Bronchial epithelial cell (primary cell): ENCODE measurements at regions not wholly inside any gene's neighbourhood (a gene's known extent, or its start where the extent isn't known, plus 50 kb on each side); places are given as distances from the start of the nearest gene placed in this dataset.
A peak's percentile ranks its signal among the peaks of the same experiment; 100 is the strongest.

Experiments
- DNase-seq: peaks from one replicate; pipeline ENCODE4 v3.0.0-alpha.2; 2010; ENCODE audit warnings: low read depth
- FAIRE-seq: peaks from 2 replicates; lab custom pipeline; 2011; peaks lifted over from hg19 to GRCh38; lab: Jason Lieb, UNC
- H3K27me3 ChIP-seq: 2 replicates; pipeline ENCODE4 v1.5.1; 2011; ENCODE audit warnings: low read length; ENCODE audit not compliant: control insufficient read depth, insufficient read depth
- H3K36me3 ChIP-seq: 2 replicates; pipeline ENCODE4 v1.5.1; 2011; ENCODE audit warnings: low read length; ENCODE audit not compliant: control insufficient read depth, insufficient read depth
- H3K4me3 ChIP-seq: 2 replicates; pipeline ENCODE4 v1.5.1; 2011; ENCODE audit warnings: mild to moderate bottlenecking, low read depth, low read length, control low read depth
- CTCF ChIP-seq: IDR thresholded peaks from 2 replicates; pipeline ENCODE4 v1.5.1; 2011; ENCODE audit warnings: mild to moderate bottlenecking, moderate library complexity, low read length, control low read depth, inconsistent platforms; ENCODE audit not compliant: insufficient read depth, severe bottlenecking

- H3K27me3 ChIP-seq, result no peaks in the 10 kb centered on the region
- DNase-seq, result no peak
- H3K4me3 ChIP-seq, result no peak overlapping the region
- no peaks in the 10 kb centered on the region for H3K36me3 ChIP-seq
- FAIRE-seq, result no peak
- no peak for TF ChIP-seq CTCF
Observed at GRCh38 chr12:62014330-62014729, 245.9 kb upstream of the USP15 start.

GRCh38 chr12:62016021-62016420, 244.2 kb upstream of the USP15 start:
- no peak for FAIRE-seq
- DNase-seq, result no peak
- no peak overlapping the region for H3K4me3 ChIP-seq
- no peaks in the 10 kb centered on the region for H3K36me3 ChIP-seq
- H3K27me3 ChIP-seq, result no peaks in the 10 kb centered on the region
- TF ChIP-seq CTCF, result no peak

GRCh38 chr12:62021808-62022207, 238.4 kb upstream of the USP15 start:
- no peaks in the 10 kb centered on the region for H3K27me3 ChIP-seq
- FAIRE-seq (no peak), DNase-seq (no peak)
- H3K4me3 ChIP-seq, result no peak overlapping the region
- no peak for TF ChIP-seq CTCF
- H3K36me3 ChIP-seq, result no peaks in the 10 kb centered on the region

- H3K4me3 ChIP-seq, result no peak overlapping the region
- FAIRE-seq (no peak), DNase-seq (no peak)
- no peaks in the 10 kb centered on the region for H3K36me3 ChIP-seq
- no peak for TF ChIP-seq CTCF
- no peaks in the 10 kb centered on the region for H3K27me3 ChIP-seq
Observed at GRCh38 chr12:62028536-62028935, 231.7 kb upstream of the USP15 start.

- no peaks in the 10 kb centered on the region for H3K36me3 ChIP-seq
- TF ChIP-seq CTCF, result no peak
- no peaks in the 10 kb centered on the region for H3K27me3 ChIP-seq
- DNase-seq (peak; percentile 1), FAIRE-seq (no peak)
- H3K4me3 ChIP-seq, result no peak overlapping the region
Observed at GRCh38 chr12:62032870-62033269, 227.3 kb upstream of the USP15 start.

- Histone ChIP-seq H3K4me3 (no peak overlapping the region), H3K27me3 (no peaks in the 10 kb centered on the region), H3K36me3 (no peaks in the 10 kb centered on the region)
- TF ChIP-seq CTCF, result no peak
- FAIRE-seq (no peak), DNase-seq (no peak)
Observed at GRCh38 chr12:62044450-62045135, 215.6 kb upstream of the USP15 start.
